ENCODE measurements at regions not wholly inside any gene's neighbourhood (a gene's known extent, or its start where the extent isn't known, plus 50 kb on each side); places are given as distances from the start of the nearest gene placed in this dataset.

DNA sequence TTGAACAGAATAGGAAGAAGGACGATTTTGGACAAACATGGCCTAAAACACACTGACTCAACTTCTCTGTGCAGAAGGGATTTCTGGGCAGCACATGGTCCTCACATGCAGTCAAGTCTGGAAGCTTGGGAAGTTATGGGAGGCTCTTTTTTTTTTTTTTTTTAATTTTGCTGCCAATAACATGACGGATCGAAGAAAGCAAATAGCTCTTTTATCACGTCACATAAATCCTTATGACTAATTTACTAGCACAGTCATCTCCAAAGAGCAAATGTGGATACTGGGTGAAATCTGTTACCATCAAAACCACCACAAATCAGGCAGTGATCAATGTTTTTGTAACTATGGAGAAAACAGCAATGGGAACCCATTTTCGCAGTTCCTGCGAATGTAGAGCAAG, 193.3 kb upstream of the FAM9B start:
- no peaks in the 10 kb centered on the region for H3K4me1 ChIP-seq
- H3K9me3 ChIP-seq (replicated peaks): no peaks in the 10 kb centered on the region
- TF ChIP-seq, protein P1, sequence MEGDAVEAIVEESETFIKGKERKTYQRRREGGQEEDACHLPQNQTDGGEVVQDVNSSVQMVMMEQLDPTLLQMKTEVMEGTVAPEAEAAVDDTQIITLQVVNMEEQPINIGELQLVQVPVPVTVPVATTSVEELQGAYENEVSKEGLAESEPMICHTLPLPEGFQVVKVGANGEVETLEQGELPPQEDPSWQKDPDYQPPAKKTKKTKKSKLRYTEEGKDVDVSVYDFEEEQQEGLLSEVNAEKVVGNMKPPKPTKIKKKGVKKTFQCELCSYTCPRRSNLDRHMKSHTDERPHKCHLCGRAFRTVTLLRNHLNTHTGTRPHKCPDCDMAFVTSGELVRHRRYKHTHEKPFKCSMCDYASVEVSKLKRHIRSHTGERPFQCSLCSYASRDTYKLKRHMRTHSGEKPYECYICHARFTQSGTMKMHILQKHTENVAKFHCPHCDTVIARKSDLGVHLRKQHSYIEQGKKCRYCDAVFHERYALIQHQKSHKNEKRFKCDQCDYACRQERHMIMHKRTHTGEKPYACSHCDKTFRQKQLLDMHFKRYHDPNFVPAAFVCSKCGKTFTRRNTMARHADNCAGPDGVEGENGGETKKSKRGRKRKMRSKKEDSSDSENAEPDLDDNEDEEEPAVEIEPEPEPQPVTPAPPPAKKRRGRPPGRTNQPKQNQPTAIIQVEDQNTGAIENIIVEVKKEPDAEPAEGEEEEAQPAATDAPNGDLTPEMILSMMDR (IDR thresholded peaks at IDR 0.05; ENCODE audit: borderline replicate concordance): no peak
- no peaks in the 10 kb centered on the region for H3K36me3 ChIP-seq
- H3K4me3 ChIP-seq: no peak overlapping the region
- no peak for DNase-seq
- intact Hi-C loops (cut with micrococcal nuclease): no loop called here
- H3K27ac ChIP-seq (replicated peaks): no peak overlapping the region
- no peaks in the 10 kb centered on the region for H3K27me3 ChIP-seq (ENCODE audit: low read depth)

DNA sequence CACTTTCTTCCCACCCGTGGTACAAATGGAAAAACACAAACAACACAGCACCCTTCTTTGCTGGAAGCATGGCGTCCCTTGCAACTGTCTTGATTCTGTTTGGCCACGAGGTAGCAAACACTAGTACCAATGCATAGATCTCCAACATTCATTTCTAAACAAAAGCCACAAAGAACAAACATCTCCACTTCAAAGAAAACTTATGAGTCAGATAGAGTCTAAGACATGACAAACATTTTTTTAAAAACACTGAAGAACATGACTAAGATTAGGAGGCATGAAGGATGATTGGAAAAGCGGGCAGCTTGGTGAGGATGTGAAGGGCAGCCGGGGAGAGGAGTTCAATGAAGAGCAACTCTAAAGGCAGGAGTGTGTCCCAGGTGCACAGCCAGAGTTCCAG, 197.6 kb upstream of the FAM9B start:
- intact Hi-C loops (cut with micrococcal nuclease): no loop called here
- H3K4me1 ChIP-seq: no peaks in the 10 kb centered on the region
- no peaks in the 10 kb centered on the region for H3K9me3 ChIP-seq (replicated peaks)
- H3K27me3 ChIP-seq (ENCODE audit: low read depth): no peaks in the 10 kb centered on the region
- H3K4me3 ChIP-seq: no peak overlapping the region
- no peak overlapping the region for H3K27ac ChIP-seq (replicated peaks)
- TF ChIP-seq, protein P1 (IDR thresholded peaks at IDR 0.05; ENCODE audit: borderline replicate concordance): no peak
- no peak for DNase-seq
- H3K36me3 ChIP-seq: no peaks in the 10 kb centered on the region

DNA sequence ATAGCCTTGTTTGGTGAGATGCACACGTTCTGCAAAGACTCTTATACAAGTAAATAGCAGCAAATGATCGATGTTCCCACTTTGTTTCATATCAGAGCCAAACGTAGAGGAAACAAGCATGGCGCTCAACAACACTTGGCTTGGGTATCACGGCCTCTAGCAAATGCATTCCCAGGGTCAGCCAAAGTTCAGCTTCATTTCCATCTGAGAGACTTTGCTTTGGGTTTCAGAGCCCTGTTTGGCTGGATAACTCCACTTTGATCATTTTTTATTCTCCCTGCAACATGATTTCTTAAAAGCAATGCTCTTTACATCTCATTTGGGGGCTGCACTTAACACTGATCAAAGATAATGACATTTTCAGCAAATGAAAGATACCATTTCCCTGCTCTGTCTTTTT, 199.2 kb upstream of the FAM9B start:
- H3K4me3 ChIP-seq: no peak overlapping the region
- no peak overlapping the region for H3K27ac ChIP-seq (replicated peaks)
- no peaks in the 10 kb centered on the region for H3K9me3 ChIP-seq (replicated peaks)
- intact Hi-C loops (cut with micrococcal nuclease): no loop called here
- H3K36me3 ChIP-seq: no peaks in the 10 kb centered on the region
- H3K4me1 ChIP-seq: no peaks in the 10 kb centered on the region
- TF ChIP-seq, protein P1 (IDR thresholded peaks at IDR 0.05; ENCODE audit: borderline replicate concordance): no peak
- H3K27me3 ChIP-seq (ENCODE audit: low read depth): no peaks in the 10 kb centered on the region
- no peak for DNase-seq

DNA sequence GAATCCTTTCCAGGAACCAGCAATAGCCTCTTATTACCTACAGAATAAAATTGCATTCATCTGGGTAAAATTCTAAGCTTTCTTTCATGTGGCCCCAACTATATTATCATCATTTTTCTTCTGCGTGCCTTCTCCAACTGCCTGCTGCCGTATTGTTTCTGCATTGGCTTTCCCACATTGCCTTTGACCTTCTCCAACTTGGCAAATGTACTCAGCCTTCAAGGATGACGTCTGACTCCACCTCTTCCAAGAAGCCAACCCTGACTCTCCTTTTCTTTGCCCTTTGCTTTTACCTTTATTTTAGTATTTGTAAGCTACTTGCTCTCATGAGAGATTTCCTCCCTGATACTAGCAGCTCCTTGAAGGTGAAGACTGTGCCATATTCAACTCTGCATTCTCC, 200.4 kb upstream of the FAM9B start:
- Histone ChIP-seq H3K36me3 (no peaks in the 10 kb centered on the region), H3K9me3 (replicated peaks) (no peaks in the 10 kb centered on the region), H3K27ac (replicated peaks) (no peak overlapping the region), H3K4me1 (no peaks in the 10 kb centered on the region), H3K4me3 (no peak overlapping the region), H3K27me3 (ENCODE audit: low read depth) (no peaks in the 10 kb centered on the region)
- intact Hi-C loops (cut with micrococcal nuclease): no loop called here
- no peak for DNase-seq
- TF ChIP-seq, protein P1 (IDR thresholded peaks at IDR 0.05; ENCODE audit: borderline replicate concordance): no peak

DNA sequence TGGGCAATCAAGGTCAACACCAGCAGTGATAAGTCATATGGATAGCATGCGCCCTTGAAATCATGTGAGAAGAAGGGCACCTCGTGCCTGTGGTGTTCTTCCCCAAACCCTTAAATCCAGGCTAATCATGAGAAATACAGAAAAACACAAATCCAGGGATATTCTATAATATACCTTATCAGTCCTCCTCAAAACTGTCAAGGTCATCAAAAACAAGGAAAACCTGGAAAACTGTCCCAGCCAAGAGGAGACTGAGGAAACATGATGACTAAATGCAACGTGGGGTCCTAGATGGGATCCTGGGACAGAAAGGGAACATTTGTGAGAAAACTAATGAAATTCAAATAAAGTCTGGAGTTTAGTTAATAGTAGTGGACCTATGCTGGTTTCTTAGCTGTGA, 201.8 kb upstream of the FAM9B start:
- no peak for DNase-seq
- TF ChIP-seq, protein P1 (IDR thresholded peaks at IDR 0.05; ENCODE audit: borderline replicate concordance): no peak
- no peaks in the 10 kb centered on the region for H3K36me3 ChIP-seq
- H3K27ac ChIP-seq (replicated peaks): no peak overlapping the region
- intact Hi-C loops (cut with micrococcal nuclease): no loop called here
- no peaks in the 10 kb centered on the region for H3K9me3 ChIP-seq (replicated peaks)
- H3K4me1 ChIP-seq: no peaks in the 10 kb centered on the region
- no peak overlapping the region for H3K4me3 ChIP-seq
- H3K27me3 ChIP-seq (ENCODE audit: low read depth): no peaks in the 10 kb centered on the region

DNA sequence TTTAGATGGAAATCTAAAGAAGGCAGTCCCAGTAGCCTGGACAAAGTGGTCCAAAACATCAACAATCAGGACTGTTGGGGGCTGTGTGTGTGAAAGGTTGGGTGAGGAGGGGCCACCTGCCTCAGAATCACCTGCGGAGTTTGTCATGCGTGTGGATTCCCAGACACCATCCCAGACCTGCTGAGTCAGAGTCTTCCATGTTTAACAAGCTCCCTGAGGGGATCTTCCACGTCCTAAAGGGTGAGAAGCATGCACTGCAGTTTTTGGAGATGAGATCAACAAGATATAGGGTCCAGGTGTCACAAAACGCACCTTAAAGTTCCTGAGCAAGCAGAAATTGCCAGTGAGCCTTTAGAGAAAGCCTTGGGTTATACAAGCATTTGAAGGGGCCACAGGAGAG, 207.0 kb upstream of the FAM9B start:
- Histone ChIP-seq H3K36me3 (no peaks in the 10 kb centered on the region), H3K4me1 (no peaks in the 10 kb centered on the region), H3K27ac (replicated peaks) (no peak overlapping the region), H3K27me3 (ENCODE audit: low read depth) (no peaks in the 10 kb centered on the region), H3K4me3 (no peak overlapping the region), H3K9me3 (replicated peaks) (no peaks in the 10 kb centered on the region)
- TF ChIP-seq, protein P1 (IDR thresholded peaks at IDR 0.05; ENCODE audit: borderline replicate concordance): no peak
- no peak for DNase-seq
- intact Hi-C loops (cut with micrococcal nuclease): no loop called here

Measured in left ventricle myocardium inferior (tissue), 1 donor.